Kidney tubule cell (primary cell): ENCODE measurements at regions not wholly inside any gene's neighbourhood (a gene's known extent, or its start where the extent isn't known, plus 50 kb on each side); places are given as distances from the start of the nearest gene placed in this dataset.
A peak's percentile ranks its signal among the peaks of the same experiment; 100 is the strongest.

ENCODE experiments used
- DNase-seq: peaks from one replicate; pipeline ENCODE4 v3.0.0-alpha.2; 2018; ENCODE audit warnings: low spot score

DNA sequence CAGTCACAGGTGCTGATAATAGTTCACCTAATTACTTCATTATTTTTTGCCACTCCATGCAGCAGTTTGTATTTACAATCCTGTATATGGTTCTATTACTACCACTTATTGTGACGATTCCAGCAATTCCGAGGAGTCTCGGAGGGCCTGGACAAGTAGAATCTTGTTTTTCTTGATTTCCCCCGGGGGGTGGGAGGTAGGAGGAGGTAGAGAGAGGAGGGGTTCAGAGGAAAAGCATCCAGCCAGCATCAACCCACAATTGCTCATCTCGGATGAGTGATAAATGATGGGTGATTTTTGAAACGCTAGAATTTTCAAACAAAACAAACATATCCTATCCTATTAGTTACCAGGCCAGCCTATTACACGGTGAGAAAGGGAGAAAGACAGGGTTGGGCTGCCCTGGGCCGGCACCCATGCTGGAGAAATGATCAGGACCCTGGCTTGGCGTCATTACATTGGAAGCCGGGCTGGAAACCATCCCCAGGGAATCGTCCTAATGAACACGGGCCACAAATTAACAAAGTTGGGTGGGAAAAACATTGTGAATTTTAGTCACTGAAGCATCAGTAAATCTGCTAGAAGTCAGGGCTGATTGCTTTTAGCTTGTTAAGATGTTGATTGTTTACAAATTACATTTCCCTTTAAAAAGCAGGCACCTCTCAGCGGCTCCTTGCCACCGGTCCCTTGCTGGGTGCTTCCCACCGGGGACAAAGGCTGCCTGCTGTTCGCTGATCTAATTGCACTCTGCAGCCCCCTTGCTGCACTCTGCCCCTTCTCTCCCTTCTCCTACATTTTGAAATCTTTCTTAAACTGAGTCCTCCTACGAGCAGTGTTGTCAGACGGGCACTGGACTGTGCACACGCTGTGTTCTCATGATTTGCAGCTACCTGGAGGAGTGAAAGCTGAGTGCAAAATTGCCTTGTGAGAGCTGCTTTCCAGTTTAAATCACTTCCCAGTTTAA lies 95.5 kb downstream of the FAM204A start:
- DNase-seq: no peak

DNA sequence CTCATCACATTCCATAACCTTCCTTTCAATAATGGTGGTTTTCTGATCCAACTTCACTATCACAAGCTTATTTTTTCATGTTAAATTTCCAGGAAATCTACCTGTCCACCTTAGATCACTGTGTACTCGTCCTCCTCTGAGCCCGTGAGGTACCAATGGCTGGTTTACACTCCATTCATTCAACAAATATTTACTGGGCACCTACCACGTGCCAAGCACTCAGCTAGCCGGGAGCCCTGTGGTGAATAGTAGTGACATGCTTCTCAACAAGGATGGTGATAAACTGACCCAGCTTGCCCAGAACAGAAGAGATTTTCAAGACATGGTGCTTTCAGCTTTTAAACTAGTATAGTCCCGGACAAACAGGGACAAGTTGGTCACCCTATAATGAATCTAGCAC lies 98.2 kb downstream of the FAM204A start:
- DNase-seq: no peak

DNA sequence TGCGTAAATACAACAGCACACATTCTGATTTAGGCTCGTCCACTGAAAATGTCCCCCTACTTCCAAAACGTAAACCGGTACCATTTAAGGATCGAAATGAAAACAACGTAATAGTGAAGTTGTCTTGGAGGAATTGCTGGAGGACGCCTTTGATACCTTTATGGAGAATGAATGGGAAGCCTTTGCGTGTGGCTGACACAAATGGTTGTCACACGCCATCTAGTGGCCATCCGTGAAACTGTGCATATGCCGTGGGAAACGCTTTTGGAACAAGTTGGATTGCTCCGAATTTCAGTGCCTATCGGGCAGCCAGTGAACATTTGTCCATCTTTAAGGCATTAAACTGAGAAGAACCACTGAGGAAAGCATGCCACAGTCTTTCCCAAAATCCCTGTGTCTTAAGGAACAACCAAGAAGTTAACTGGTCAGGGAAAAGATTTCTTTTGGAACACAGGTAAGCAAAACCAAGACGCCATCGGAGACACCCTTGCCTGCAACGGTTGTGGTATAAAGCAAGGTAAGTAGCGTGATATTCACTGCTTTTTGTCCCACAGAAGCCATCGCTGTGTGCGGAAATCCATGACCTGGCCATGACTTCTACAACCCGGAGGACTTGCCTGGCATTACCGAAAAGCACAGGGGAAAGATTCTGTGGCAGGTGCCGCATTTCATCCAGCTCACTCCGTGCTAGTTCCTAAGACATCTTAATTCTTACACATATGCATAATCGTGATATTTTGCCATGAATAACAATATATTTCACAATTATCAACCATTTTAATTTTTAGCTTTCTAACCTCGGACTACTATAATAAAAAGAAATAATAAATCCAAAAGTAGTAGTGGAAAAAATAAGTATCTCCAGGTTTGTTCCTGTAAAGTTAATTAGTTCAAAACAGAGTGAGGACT lies 100.6 kb downstream of the FAM204A start:
- DNase-seq: peak; percentile 78

DNA sequence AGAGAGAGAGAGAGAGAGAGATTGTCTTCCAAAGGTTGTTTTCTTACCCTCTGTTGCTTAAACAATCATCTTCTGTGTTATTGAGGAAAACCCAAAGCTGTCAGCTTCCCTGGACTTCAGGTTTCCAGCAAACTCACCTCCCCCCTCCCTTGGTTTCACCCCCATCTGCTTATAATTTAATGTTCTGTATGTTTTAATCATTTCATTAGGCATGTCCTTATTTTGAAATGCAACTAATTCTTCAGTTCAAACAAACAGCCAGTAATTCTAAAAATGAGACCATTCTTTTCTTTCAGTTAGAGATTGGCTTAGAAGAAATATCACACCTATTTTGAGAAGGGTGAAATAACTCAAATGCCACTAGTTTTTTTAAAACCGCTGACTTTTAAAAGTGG lies 102.9 kb downstream of the FAM204A start:
- no peak for DNase-seq

DNA sequence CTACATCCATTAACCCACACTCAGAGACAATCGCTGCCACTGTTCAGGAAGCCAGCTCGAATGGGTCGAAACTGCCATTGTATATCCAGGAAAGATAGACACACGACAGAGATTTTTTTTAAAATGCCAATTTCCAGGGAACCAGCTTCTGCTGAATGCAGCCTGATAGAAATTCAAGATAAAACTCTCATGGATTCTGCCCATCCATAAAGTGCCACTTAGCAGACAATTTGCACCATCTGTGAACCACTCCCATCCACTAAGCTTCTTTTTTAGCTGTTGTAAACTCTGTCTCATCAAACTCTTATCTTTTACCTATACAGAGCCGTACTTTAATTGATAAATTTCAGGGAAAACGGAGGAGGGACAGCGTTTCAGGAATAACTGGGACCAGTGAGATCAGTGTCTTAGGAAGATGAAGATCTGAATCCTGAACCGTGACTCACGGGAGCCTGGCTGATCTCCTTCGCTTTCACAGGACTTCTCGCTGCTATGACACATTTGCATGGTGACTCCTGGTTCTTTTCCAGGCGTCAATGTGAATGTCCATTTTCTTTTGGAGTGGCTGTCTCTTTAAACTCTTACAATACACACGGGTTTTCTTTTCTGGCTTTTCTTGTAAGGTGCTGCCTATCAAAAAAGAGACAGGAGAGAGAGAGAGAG lies 103.4 kb downstream of the FAM204A start:
- peak; percentile 47 for DNase-seq

DNA sequence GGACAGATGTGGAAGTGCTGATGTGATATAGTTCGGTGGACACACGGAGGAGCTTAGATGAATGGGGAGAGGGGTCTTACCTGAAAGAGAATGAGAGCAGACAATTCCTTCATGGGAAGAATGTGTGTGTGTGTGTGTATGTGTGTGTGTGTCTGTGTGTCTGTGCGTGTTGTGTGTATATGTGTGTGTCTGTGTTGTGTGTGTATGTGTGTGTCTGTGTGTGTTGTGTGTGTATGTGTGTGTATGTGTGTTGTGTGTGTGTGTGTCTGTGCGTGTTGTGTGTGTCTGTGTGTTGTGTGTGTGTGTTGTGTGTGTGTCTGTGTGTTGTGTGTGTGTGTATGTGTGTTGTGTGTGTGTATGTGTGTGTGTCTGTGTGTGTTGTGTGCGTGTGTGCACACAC lies 104.2 kb downstream of the FAM204A start:
- no peak for DNase-seq

DNA sequence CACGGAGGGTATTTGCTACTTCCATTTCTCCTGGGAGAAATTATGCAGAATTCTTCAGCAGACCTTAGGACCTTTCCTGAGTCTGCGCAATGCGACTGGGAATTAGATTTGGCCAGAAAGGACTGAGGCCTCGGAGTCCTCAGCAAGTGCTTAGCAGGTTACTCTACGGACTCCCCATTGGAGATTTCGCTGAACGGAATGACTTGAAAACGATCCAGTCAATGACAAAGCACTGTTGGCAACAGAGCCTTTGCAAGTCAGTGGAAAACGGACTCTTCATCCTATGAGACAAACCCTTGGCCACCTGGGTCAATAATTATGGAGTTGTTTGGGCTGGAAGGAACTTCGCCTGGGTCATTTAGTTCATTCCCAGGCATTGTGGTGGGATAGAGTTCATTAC lies 107.4 kb downstream of the FAM204A start:
- DNase-seq: no peak

DNA sequence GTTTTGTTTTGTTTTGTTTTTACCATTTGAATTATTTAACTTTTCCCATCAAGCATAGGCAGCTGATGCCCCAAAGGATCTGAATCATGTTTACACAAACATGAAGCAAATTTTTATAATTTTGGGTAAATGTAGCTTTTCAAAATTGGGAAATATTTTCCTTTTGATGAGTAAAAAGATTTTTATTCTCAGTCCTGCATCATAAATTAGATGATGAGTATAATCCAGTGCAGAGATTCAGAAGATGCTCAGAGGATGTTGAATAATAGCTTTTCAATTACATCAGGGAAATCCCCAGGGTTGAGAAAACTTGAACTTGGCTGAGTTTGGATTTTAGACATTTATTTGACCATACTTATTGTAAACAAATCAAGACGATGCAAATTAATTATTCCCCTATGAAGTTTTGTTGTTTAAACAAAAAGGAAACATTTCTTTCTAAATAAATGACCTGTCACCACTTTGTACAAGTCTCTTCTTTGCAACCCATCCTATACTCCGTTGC lies 121.7 kb downstream of the FAM204A start:
- DNase-seq: no peak

DNA sequence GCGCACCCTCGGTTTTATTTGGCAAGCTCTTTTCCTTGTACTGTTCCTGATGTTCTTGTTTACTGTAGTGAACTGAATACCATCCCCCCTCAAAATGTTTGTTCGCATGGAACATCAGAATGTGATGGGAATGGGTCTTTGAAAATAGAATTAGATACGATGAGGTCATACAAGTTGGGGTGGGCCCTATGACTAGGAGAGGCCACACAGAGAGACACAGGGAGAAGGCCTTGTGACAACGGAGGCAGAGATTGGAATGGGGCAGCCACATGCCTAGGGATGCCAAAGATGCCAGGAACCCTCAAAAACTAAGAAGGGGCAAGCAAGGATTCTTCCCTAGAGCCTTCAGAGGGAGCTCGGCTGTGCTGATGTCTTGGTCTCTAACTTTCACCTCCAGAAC lies 123.6 kb downstream of the FAM204A start:
- no peak for DNase-seq

DNA sequence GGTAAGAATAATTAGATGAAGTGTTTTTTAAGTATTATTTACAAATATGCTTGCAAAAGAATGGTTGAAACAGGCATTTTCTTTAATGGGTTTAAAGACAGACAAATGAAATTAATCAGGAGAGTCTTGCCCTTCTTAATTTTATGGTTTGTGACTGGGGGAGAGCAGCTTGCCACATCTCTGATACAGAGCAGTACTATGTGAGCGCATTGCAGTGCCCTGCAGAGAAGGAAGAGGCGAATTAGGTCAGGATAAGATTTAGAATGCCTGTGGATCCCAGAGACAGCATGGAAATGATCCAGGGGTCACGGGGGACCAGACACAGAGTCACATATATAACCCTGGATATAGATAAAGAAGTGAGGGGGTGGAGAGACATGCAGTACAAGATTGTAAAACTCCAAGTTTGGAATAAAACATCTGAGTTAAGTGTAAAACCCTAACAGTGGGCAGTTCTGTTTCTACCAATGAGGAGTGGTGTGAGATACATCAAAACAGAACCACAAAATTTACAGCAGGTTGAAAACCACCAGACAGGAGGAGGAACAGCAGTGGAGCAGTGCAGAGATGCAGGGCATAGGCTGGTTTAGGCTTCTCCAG lies 125.5 kb downstream of the FAM204A start:
- no peak for DNase-seq

DNA sequence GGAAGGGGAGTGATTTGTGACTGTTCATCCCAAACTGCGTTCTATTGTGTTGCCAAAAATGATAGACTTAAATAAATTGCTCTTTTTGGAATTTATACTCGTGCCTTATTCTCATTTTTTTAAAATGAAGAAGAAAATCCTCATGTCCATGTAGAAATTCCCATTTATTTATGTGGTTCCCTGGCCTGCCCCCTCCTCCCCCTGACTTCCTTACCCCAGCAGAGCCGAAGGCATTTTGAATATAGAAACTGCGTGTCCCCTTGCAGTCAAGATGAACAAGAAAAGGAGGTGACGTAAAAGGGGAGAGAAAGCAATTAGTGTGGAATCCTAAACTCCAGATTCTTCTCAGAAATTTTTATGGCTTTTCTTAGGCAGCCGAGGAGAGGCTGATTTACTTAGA lies 126.1 kb downstream of the FAM204A start:
- DNase-seq: no peak

DNA sequence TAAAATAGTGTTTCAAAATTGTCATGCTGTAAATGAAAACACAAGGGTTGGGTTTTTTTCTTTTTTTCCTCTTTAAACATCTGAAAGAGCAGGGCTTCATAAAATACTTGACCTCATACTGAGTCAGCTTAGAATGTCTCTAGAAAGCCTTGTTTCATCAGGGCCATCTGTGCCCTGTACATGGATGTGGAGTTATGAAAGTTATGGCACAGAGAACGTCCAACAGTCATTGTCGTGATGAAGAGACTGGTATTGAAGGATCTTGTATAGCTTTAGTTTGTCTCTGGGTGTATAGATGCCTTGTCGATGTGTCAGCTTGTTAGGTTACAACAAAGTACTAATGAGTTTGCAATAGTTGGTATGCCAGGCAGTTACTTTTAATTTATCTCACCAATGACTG lies 127.3 kb downstream of the FAM204A start:
- DNase-seq: no peak

DNA sequence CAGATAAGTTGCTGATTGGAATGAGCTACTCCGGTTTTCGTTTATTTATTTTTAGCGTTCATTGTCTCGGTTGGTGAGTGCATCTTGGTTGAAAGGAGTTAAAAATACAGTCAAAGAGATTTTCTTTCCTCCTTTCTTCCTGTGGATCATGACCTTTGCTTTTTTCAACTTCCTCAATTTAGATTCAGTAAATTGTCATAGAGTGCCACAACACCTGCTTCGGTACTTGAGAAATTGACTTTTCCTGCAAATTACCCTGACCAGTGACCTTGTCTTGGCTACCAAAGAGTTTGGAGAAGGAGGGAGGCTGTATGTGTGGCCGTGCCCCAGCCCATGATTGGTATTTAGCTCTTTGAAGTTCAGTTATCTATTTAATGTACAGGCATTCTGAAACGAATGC lies 128.7 kb downstream of the FAM204A start:
- DNase-seq: no peak

DNA sequence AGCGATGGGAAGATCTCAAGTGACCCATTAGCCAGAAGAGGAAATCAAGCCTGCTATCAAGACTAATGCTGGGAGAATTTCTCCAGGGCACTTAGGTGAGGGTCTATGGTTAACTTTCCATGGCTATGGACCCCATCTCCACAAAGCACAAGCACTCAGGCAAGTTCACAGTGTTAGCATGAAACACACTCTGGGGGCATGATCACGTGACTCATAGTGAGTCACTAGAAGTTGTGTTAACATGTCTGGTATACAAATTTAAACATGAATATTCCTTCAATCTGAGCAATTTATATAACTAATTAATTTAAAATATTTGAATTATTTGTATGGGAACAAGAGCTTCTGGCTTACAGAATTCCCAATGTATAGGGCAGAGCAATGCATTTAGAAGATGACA lies 131.8 kb downstream of the FAM204A start:
- peak; percentile 30 for DNase-seq

DNA sequence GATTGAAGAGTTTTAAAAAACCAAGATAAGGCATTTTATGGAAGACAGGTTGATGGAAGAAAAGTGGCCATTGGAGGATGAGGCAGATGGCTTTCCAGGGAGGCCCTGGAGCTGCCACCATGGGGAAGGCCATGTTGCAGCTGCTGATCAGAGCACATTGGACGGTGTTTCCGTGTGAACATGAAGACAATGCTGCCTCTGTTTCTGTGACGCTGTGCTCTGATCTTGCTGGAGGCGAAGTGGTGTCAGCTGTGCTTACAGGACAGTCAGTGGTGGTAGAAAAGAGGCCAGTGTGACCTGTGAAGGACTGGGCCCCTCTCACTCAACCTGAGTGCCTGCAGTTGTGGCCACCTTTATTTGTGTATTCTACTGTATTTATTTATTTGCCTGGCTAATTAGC lies 132.9 kb downstream of the FAM204A start:
- no peak for DNase-seq

DNA sequence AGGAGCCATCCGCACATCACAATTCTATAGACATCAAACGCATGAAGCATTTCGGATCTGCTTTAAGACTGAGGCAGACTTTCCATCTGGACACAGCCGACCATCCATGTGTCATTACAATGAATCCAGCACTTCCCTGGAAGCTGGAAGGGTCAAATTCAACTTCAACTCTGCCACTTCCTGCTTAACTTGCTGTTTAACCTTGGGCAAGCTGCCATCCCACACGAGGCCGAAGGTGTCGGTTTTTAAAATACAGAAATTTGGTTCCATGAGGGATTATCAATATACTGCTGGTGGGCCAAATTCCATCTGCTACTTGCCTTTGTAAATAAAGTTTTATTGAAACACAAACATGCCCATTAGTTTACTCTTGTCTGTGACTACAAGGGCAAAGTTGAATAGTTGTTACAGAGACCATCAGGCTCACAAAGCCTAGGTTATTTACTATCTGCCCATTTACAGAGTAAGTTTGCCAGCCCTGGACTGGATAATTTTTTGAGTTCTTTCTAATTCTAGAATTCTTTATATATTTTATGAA lies 134.6 kb downstream of the FAM204A start:
- peak; percentile 8 for DNase-seq

DNA sequence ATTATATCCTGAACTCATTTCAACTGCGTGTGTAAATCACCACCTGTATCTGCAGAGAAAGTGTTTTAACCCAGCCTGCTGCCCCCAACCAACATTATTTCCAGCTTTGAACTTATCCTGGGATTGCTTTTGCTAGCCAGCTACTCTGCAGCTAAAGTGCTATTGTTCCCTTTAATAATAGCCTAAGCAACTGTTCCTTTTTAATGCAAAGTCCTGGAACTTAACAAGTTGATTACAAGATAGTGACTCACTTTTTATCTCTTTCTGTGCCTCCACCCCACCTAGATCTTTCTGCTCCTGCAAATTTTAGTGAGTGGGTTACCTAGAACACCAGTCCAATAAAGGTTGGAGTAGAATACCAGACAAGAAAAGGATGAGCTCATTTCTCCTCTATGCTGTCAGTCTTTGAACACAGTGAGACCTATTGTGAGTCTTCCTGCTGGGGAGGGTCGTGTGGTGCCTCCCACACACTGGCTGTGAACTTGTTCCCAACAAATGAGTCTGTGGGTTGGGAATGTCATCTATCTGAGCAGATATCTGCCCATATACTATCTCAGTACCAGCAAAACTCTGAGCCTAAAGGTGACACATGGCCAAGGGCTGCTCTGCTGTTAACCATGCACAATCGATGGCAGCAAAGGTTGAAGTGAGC lies 137.7 kb downstream of the FAM204A start:
- peak; percentile 14 for DNase-seq

DNA sequence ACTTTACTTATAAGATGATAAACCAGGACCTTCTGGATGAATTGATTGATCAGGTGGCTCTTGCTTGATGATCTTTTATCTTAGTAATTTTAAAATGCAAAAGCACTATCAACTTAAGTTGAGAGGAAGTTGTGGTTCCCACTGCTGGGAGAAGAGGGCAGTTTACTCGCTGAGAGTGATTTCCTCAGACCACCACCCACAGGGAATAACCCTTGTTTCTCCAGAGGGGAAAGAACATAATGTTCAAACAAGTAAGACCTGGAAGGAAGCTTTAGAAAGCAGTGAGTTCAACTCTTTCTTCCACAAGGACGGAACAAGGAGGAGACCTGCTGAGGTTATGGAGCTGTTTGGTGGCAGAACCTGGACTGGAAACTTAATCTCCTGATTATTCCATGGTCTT lies 138.7 kb downstream of the FAM204A start:
- DNase-seq: no peak

DNA sequence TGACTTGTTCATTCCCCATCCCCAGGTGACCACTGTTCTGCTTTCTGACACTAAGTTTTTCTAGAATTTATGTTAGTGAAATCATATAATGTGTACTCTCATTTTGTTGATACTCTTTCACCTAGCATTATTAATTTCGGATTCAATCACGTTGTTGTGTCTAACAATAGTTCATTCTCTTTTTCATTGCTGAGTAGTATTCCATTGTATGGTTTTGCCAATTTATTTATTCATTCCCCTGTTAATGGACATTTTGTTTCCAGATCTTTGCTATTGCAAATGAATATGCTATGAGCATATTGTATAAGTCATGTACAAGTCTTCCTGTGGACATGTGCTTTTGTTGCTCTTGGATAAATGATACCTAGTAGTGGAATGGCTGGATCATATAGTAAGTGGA lies 146.4 kb downstream of the FAM204A start:
- no peak for DNase-seq

DNA sequence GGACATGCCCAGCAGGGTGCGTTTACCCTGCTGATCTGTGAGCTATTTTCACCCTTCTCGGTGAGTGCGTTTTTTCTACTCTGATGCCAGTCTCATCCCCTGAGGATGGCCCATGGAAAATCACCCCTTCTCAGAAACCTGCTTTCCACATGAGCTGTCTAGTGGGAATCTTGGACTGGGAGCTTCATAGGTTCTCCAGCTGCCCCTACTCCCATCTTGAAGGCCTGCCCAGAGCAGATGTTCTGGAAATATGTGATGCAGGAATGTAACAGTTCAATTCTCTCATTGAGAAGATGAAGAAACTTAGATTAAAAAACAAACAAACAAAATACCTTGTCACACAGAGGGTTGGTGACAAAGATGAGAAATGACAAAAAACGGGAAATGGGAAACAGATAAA lies 146.9 kb upstream of the RAB11FIP2 start:
- DNase-seq: no peak

DNA sequence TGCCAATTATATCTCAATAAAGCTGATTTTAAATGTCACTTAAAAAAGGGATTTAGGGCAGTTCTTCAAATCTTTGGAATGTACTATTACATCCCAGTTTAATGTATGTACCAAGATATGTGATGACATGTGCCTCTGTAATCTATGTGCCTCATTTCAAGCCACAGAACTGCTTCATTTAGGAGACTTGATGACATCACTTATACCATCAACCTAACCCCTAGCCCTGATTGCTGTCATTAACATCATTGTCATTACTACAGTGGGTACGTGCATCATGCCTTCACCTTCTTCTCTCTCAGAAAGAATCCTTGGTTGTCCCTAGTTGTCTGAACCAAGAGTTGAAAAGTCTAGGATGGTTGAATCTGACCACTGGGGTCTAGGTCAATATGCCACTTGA lies 134.3 kb upstream of the RAB11FIP2 start:
- DNase-seq: no peak
